Suprapubic skin (tissue), 4 donors: ENCODE measurements at regions not wholly inside any gene's neighbourhood (a gene's known extent, or its start where the extent isn't known, plus 50 kb on each side); places are given as distances from the start of the nearest gene placed in this dataset.

Experiments
- DNase-seq, 2 donors: peaks; one replicate each; pipeline ENCODE4 v3.0.0-alpha.2; 2019; ENCODE audit warnings: low spot score in 2 of 2
- H3K27ac ChIP-seq: fragments of 200-600 bp; sonication (generic); one replicate; pipeline ENCODE4 v1.5.1; 2019
- H3K27me3 ChIP-seq: fragments of 200-600 bp; sonication (generic); one replicate; pipeline ENCODE4 v1.5.1; 2019
- H3K36me3 ChIP-seq: fragments of 200-600 bp; sonication (generic); one replicate; pipeline ENCODE4 v1.5.1; 2019
- H3K4me1 ChIP-seq: fragments of 200-600 bp; sonication (generic); one replicate; pipeline ENCODE4 v1.5.1; 2019
- H3K4me3 ChIP-seq: fragments of 200-600 bp; sonication (generic); one replicate; pipeline ENCODE4 v1.5.1; 2019; ENCODE audit warnings: mild to moderate bottlenecking
- H3K9me3 ChIP-seq: fragments of 200-600 bp; sonication (generic); one replicate; pipeline ENCODE4 v1.5.1; 2019
- EP300 ChIP-seq: sonication (generic); formaldehyde crosslinking; IDR thresholded peaks from one replicate; pipeline ENCODE4 v1.6.1; 2017; ENCODE audit warnings: antibody characterized with exemption
- POLR2A ChIP-seq, 2 donors: fragments of 450-650 bp; IDR thresholded peaks; one replicate each; pipeline ENCODE4 v1.6.1; 2017; ENCODE audit warnings: antibody characterized with exemption in 2 of 2, mild to moderate bottlenecking in 2 of 2, moderate library complexity in 2 of 2
- POLR2AphosphoS5 ChIP-seq, 3 donors: sonication (generic); formaldehyde crosslinking; IDR thresholded peaks; one replicate each; pipeline ENCODE4 v1.6.1; 2017; ENCODE audit warnings: antibody characterized with exemption in 3 of 3
- WGBS: methylation state at CpG from one replicate; pipeline ENCODE4 v1.1.5; 2018; 5-methylcytosine and 5-hydroxymethylcytosine counted together
- TF ChIP-seq, protein P1 (sequence below), 2 donors: fragments of 200-600 bp in 1 of 2; fragments of 450-650 bp in 1 of 2; sonication (generic) in 1 of 2; IDR thresholded peaks; one replicate each; pipeline ENCODE4 v1.5.1; 2016 to 2019; ENCODE audit warnings: antibody characterized with exemption in 2 of 2, mild to moderate bottlenecking in 1 of 2, moderate library complexity in 1 of 2

GRCh38 chr9:80556631-80557030 lies 984.9 kb downstream of the TLE4 start:
- Histone ChIP-seq H3K27me3 (no peaks in the 10 kb centered on the region), H3K4me1 (no peaks in the 10 kb centered on the region), H3K9me3 (no peaks in the 10 kb centered on the region), H3K27ac (no peak overlapping the region), H3K36me3 (no peaks in the 10 kb centered on the region), H3K4me3 (no peak overlapping the region)
- TF ChIP-seq EP300 = no peak
- TF ChIP-seq, protein P1, sequence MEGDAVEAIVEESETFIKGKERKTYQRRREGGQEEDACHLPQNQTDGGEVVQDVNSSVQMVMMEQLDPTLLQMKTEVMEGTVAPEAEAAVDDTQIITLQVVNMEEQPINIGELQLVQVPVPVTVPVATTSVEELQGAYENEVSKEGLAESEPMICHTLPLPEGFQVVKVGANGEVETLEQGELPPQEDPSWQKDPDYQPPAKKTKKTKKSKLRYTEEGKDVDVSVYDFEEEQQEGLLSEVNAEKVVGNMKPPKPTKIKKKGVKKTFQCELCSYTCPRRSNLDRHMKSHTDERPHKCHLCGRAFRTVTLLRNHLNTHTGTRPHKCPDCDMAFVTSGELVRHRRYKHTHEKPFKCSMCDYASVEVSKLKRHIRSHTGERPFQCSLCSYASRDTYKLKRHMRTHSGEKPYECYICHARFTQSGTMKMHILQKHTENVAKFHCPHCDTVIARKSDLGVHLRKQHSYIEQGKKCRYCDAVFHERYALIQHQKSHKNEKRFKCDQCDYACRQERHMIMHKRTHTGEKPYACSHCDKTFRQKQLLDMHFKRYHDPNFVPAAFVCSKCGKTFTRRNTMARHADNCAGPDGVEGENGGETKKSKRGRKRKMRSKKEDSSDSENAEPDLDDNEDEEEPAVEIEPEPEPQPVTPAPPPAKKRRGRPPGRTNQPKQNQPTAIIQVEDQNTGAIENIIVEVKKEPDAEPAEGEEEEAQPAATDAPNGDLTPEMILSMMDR (IDR thresholded peaks at IDR 0.05) = no peak
- TF ChIP-seq POLR2AphosphoS5 (IDR thresholded peaks at IDR 0.05) = no peak
- no peak for TF ChIP-seq POLR2A (IDR thresholded peaks at IDR 0.05)
- no peak for DNase-seq

DNA sequence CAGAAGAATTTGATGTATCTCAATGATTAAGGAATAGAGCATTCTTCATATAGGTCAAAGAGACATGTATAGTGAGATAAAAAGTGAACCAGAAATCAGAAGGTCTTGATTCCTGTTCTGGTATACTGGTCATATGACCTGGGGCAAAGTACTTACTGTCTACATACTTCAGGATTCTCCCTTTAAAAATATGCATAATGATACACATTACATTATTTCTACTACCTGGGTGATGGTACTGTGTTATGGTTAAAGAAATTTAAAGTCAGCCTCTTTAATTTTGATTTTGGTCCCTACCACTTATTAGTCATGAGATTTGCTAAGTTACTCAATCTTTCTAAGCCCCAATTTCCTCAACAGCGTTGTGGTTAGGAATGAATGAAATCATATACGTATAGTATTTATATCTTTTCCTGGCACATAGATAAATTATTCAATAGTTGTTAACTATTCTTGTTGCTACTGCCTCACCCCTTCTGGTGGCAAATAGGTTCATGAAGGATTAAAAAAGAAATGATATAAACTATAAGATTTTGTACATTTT lies 984.1 kb downstream of the TLE4 start:
- Histone ChIP-seq H3K4me3 (no peak overlapping the region), H3K9me3 (no peaks in the 10 kb centered on the region), H3K36me3 (no peaks in the 10 kb centered on the region), H3K27ac (no peak overlapping the region), H3K27me3 (no peaks in the 10 kb centered on the region), H3K4me1 (no peaks in the 10 kb centered on the region)
- DNase-seq = no peak
- TF ChIP-seq POLR2A (IDR thresholded peaks at IDR 0.05) (no peak), POLR2AphosphoS5 (IDR thresholded peaks at IDR 0.05) (no peak), EP300 (no peak)
- TF ChIP-seq, protein P1 (IDR thresholded peaks at IDR 0.05) = no peak
- 42% methylated on average over 2 of the region's 2 CpGs for WGBS

DNA sequence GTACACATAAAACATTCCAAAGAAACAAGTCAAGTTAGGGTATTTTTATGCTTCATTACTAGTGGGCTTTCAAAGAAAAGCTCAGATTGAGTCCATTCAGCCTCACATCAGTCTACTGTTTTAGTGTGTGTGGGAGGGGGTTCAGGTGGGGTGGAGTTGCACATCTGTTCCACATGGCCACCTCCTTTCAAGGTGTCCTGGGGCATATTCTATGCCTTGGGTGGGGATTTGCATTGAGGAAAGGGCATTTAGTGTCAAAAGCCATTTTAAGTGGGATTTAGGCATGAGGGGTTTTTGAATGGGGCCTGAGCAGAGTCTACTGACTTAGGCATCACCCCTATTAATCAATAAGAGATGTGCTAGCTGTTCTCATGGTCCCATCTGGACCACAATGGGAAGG lies 983.1 kb downstream of the TLE4 start:
- no peak for DNase-seq
- H3K36me3 ChIP-seq = no peaks in the 10 kb centered on the region
- no peak overlapping the region for H3K4me3 ChIP-seq
- H3K27ac ChIP-seq = no peak overlapping the region
- no peaks in the 10 kb centered on the region for H3K9me3 ChIP-seq
- TF ChIP-seq, protein P1 (IDR thresholded peaks at IDR 0.05) = no peak
- TF ChIP-seq EP300 (no peak), POLR2AphosphoS5 (IDR thresholded peaks at IDR 0.05) (no peak), POLR2A (IDR thresholded peaks at IDR 0.05) (no peak)
- no peaks in the 10 kb centered on the region for H3K4me1 ChIP-seq
- no peaks in the 10 kb centered on the region for H3K27me3 ChIP-seq

- DNase-seq = no peak
- H3K4me3 ChIP-seq = no peak overlapping the region
- TF ChIP-seq EP300 (no peak), POLR2A (IDR thresholded peaks at IDR 0.05) (no peak), POLR2AphosphoS5 (IDR thresholded peaks at IDR 0.05) (no peak)
- H3K27me3 ChIP-seq = no peaks in the 10 kb centered on the region
- no peaks in the 10 kb centered on the region for H3K9me3 ChIP-seq
- H3K4me1 ChIP-seq = no peaks in the 10 kb centered on the region
- H3K27ac ChIP-seq = no peak overlapping the region
- 84% methylated on average over 3 of the region's 3 CpGs for WGBS
- no peaks in the 10 kb centered on the region for H3K36me3 ChIP-seq
Observed at GRCh38 chr9:80554301-80554700, 982.5 kb downstream of the TLE4 start.

DNA sequence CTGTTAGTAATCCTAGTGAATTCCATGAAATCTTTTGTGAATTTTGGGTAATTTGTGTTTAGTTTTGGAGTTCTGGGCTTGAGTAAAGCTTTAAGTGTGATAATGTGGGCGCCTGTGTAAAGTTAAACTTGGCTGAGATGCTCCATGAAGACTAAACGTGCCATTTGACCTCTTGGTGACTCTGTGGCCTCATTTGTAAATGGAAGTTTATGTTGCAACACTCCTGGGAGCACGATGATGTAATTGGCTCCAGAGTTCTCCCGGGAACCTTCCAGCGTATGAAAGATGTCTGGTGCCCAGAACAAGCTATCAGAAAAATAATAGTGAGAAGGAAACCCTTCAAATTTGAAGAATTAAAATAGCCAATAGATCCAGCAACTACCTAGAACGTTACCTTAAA lies 981.2 kb downstream of the TLE4 start:
- DNase-seq = peak in 1 of 2 donors; percentile 56
- Histone ChIP-seq H3K4me3 (no peak overlapping the region), H3K36me3 (no peaks in the 10 kb centered on the region), H3K27ac (no peak overlapping the region), H3K27me3 (no peaks in the 10 kb centered on the region), H3K9me3 (no peaks in the 10 kb centered on the region), H3K4me1 (no peaks in the 10 kb centered on the region)
- WGBS = 47% methylated on average over 6 of the region's 6 CpGs
- TF ChIP-seq POLR2AphosphoS5 (IDR thresholded peaks at IDR 0.05) (peak in 1 of 3 donors; percentile 36), POLR2A (IDR thresholded peaks at IDR 0.05) (no peak)

- TF ChIP-seq POLR2A (IDR thresholded peaks at IDR 0.05) = no peak
- TF ChIP-seq, protein P1 (IDR thresholded peaks at IDR 0.05) = no peak
- TF ChIP-seq POLR2AphosphoS5 (IDR thresholded peaks at IDR 0.05) = no peak
- no peak for TF ChIP-seq EP300
- H3K4me3 ChIP-seq = no peak overlapping the region
- DNase-seq = no peak
- H3K27me3 ChIP-seq = no peaks in the 10 kb centered on the region
- no peaks in the 10 kb centered on the region for H3K9me3 ChIP-seq
- H3K27ac ChIP-seq = no peak overlapping the region
- H3K4me1 ChIP-seq = no peaks in the 10 kb centered on the region
- no peaks in the 10 kb centered on the region for H3K36me3 ChIP-seq
Observed at GRCh38 chr9:80550181-80550580, 978.4 kb downstream of the TLE4 start.
